ENCODE measurements at regions not wholly inside any gene's neighbourhood (a gene's known extent, or its start where the extent isn't known, plus 50 kb on each side); places are given as distances from the start of the nearest gene placed in this dataset.
"Not testable (repeated sequence)": the region's sequence is repeated elsewhere in the genome, so short reads cannot be mapped to it uniquely, and the experiment has no call there.

- no peaks in the 10 kb centered on the region for H3K4me1 ChIP-seq
- intact Hi-C loops (cut with DNase I; ENCODE audit: low total_unique reads) = no loop called here
- WGBS, 2 donors = 90% methylated on average over 6 to 7 of the region's 7 CpGs
- no peak overlapping the region for H3K27ac ChIP-seq
- no peak for DNase-seq
- H3K36me3 ChIP-seq (ENCODE audit: low read depth, missing control alignments) = no peaks in the 10 kb centered on the region
- no peaks in the 10 kb centered on the region for H3K9me3 ChIP-seq
- H3K4me3 ChIP-seq = no peak overlapping the region
- no peaks in the 10 kb centered on the region for H3K27me3 ChIP-seq
- no peak for TF ChIP-seq POLR2A (IDR thresholded peaks at IDR 0.05)
These were observed 297.9 kb downstream of the MED10 start for GRCh38 chr5:6080436-6080835.

- no peak for TF ChIP-seq POLR2A (IDR thresholded peaks at IDR 0.05)
- TF ChIP-seq CTCF (IDR thresholded peaks at IDR 0.05) = no peak
- Histone ChIP-seq H3K27me3 (no peaks in the 10 kb centered on the region), H3K9me3 (no peaks in the 10 kb centered on the region), H3K36me3 (ENCODE audit: low read depth, missing control alignments) (no peaks in the 10 kb centered on the region), H3K4me1 (no peaks in the 10 kb centered on the region), H3K27ac (no peak overlapping the region), H3K4me3 (no peak overlapping the region)
- intact Hi-C loops (cut with DNase I; ENCODE audit: low total_unique reads) = no loop called here
- WGBS, 2 donors = 82 to 83% methylated on average over 5 of the region's 5 CpGs
- no peak for DNase-seq
These were observed 299.5 kb downstream of the MED10 start for GRCh38 chr5:6078881-6079280.

- intact Hi-C loops (cut with DNase I; ENCODE audit: low total_unique reads) = no loop called here
- WGBS, 2 donors = 82 to 83% methylated on average over 7 of the region's 7 CpGs
- no peak for DNase-seq
- no peaks in the 10 kb centered on the region for H3K27me3 ChIP-seq
- TF ChIP-seq POLR2A (IDR thresholded peaks at IDR 0.05) = no peak
- TF ChIP-seq CTCF (IDR thresholded peaks at IDR 0.05) = no peak
- no peak overlapping the region for H3K27ac ChIP-seq
- no peaks in the 10 kb centered on the region for H3K4me1 ChIP-seq
- H3K9me3 ChIP-seq = no peaks in the 10 kb centered on the region
- no peak overlapping the region for H3K4me3 ChIP-seq
- H3K36me3 ChIP-seq (ENCODE audit: low read depth, missing control alignments) = no peaks in the 10 kb centered on the region
These were observed 301.8 kb downstream of the MED10 start for GRCh38 chr5:6076341-6077239.

GRCh38 chr5:6072488-6072887 lies 305.9 kb downstream of the MED10 start:
- H3K4me3 ChIP-seq; H3K27me3 ChIP-seq; intact Hi-C loops (cut with DNase I; ENCODE audit: low total_unique reads); H3K36me3 ChIP-seq (ENCODE audit: low read depth, missing control alignments); H3K9me3 ChIP-seq; H3K4me1 ChIP-seq; DNase-seq; H3K27ac ChIP-seq: not testable (repeated sequence)
- 91 to 92% methylated on average over 4 of the region's 4 CpGs for WGBS, 2 donors

GRCh38 chr5:6069496-6070185 lies 308.7 kb downstream of the MED10 start:
- Histone ChIP-seq H3K4me1 (no peaks in the 10 kb centered on the region), H3K27me3 (no peaks in the 10 kb centered on the region), H3K4me3 (no peak overlapping the region), H3K36me3 (ENCODE audit: low read depth, missing control alignments) (no peaks in the 10 kb centered on the region), H3K9me3 (no peaks in the 10 kb centered on the region), H3K27ac (no peak overlapping the region)
- TF ChIP-seq CTCF (IDR thresholded peaks at IDR 0.05) (no peak), POLR2A (IDR thresholded peaks at IDR 0.05) (no peak)
- 70 to 72% methylated on average over 4 of the region's 4 CpGs for WGBS, 2 donors
- intact Hi-C loops (cut with DNase I; ENCODE audit: low total_unique reads) = no loop called here
- no peak for DNase-seq
